ENCODE measurements at regions not wholly inside any gene's neighbourhood (a gene's known extent, or its start where the extent isn't known, plus 50 kb on each side); places are given as distances from the start of the nearest gene placed in this dataset.

GRCh38 chr20:57090590-57091560 lies 175.6 kb downstream of the BMP7 start:
- DNase-seq: no peak

- no peak for DNase-seq
These were observed 174.7 kb downstream of the BMP7 start for GRCh38 chr20:57091748-57092111.

- DNase-seq: peak; percentile 56
These were observed 174.1 kb downstream of the BMP7 start for GRCh38 chr20:57092112-57092899.

- no peak for DNase-seq
These were observed 173.4 kb downstream of the BMP7 start for GRCh38 chr20:57092900-57093530.

- DNase-seq: no peak
These were observed 172.7 kb downstream of the BMP7 start for GRCh38 chr20:57093766-57094165.

GRCh38 chr20:57094252-57094891 lies 172.1 kb downstream of the BMP7 start:
- DNase-seq: no peak

GRCh38 chr20:57094991-57095390 lies 171.4 kb downstream of the BMP7 start:
- no peak for DNase-seq

GRCh38 chr20:57095426-57095825 lies 171.0 kb downstream of the BMP7 start:
- DNase-seq: no peak

- no peak for DNase-seq
These were observed 169.1 kb downstream of the BMP7 start for GRCh38 chr20:57097245-57097915.

- DNase-seq: no peak
These were observed 164.3 kb downstream of the BMP7 start for GRCh38 chr20:57102160-57102559.

- DNase-seq: no peak
These were observed 163.9 kb downstream of the BMP7 start for GRCh38 chr20:57102566-57102965.

GRCh38 chr20:57103146-57103800 lies 163.2 kb downstream of the BMP7 start:
- no peak for DNase-seq

- no peak for DNase-seq
These were observed 162.3 kb downstream of the BMP7 start for GRCh38 chr20:57104113-57104512.

GRCh38 chr20:57104651-57105204 lies 161.7 kb downstream of the BMP7 start:
- DNase-seq: no peak

GRCh38 chr20:57106030-57106682 lies 160.3 kb downstream of the BMP7 start:
- DNase-seq: no peak

GRCh38 chr20:57106692-57107091 lies 159.7 kb downstream of the BMP7 start:
- no peak for DNase-seq

- no peak for DNase-seq
These were observed 159.2 kb downstream of the BMP7 start for GRCh38 chr20:57107208-57107607.

GRCh38 chr20:57108218-57108617 lies 158.2 kb downstream of the BMP7 start:
- no peak for DNase-seq

- no peak for DNase-seq
These were observed 157.5 kb downstream of the BMP7 start for GRCh38 chr20:57108742-57109570.

- DNase-seq: no peak
These were observed 156.9 kb downstream of the BMP7 start for GRCh38 chr20:57109571-57109953.
